Activated naive CD4-positive, alpha-beta T cell treated with anti-CD3 and anti-CD28 coated beads, Interleukin-2, amount 50 U/mL, for 24 hours (primary cell): ENCODE measurements at regions not wholly inside any gene's neighbourhood (a gene's known extent, or its start where the extent isn't known, plus 50 kb on each side); places are given as distances from the start of the nearest gene placed in this dataset.

Source experiments
- H3K27ac Mint-ChIP-seq: one replicate; pipeline ENCODE4 v1.8.0; 2021; ENCODE audit warnings: mild to moderate bottlenecking, mixed read lengths
- H3K27me3 Mint-ChIP-seq: one replicate; pipeline ENCODE4 v1.8.0; 2021; ENCODE audit warnings: mixed read lengths
- H3K36me3 Mint-ChIP-seq: one replicate; pipeline ENCODE4 v1.8.0; 2021; ENCODE audit warnings: mixed read lengths
- H3K4me1 Mint-ChIP-seq: one replicate; pipeline ENCODE4 v1.8.0; 2021; ENCODE audit warnings: mixed read lengths
- H3K4me3 Mint-ChIP-seq: one replicate; pipeline ENCODE4 v1.8.0; 2021; ENCODE audit warnings: mild to moderate bottlenecking, mixed read lengths
- H3K9me3 Mint-ChIP-seq: one replicate; pipeline ENCODE4 v1.8.0; 2021; ENCODE audit warnings: mixed read lengths

GRCh38 chr2:64704161-64704560, 50.4 kb upstream of the SERTAD2 start:
- Mint-ChIP-seq H3K36me3 (peaks cover 12% of the 10 kb centered on the region), H3K9me3 (peaks cover 10% of the 10 kb centered on the region), H3K4me1 (peaks cover 34% of the 10 kb centered on the region), H3K27ac (no peak overlapping the region), H3K27me3 (no peaks in the 10 kb centered on the region), H3K4me3 (no peak overlapping the region)

- H3K9me3 Mint-ChIP-seq = peaks cover 10% of the 10 kb centered on the region
- H3K4me1 Mint-ChIP-seq = peaks cover 26% of the 10 kb centered on the region
- H3K27ac Mint-ChIP-seq = no peak overlapping the region
- no peak overlapping the region for H3K4me3 Mint-ChIP-seq
- no peaks in the 10 kb centered on the region for H3K27me3 Mint-ChIP-seq
- peaks cover 9% of the 10 kb centered on the region for H3K36me3 Mint-ChIP-seq
Observed at GRCh38 chr2:64704996-64705395, 51.3 kb upstream of the SERTAD2 start.

- Mint-ChIP-seq H3K27ac (no peak overlapping the region), H3K9me3 (peaks cover 10% of the 10 kb centered on the region), H3K27me3 (no peaks in the 10 kb centered on the region), H3K4me3 (no peak overlapping the region), H3K36me3 (peaks cover 9% of the 10 kb centered on the region), H3K4me1 (peaks cover 36% of the 10 kb centered on the region)
Observed at GRCh38 chr2:64707276-64707675, 53.6 kb upstream of the SERTAD2 start.

GRCh38 chr2:64708829-64709228, 55.1 kb upstream of the SERTAD2 start:
- Mint-ChIP-seq H3K9me3 (peaks cover 10% of the 10 kb centered on the region), H3K4me3 (no peak overlapping the region), H3K4me1 (peaks cover 38% of the 10 kb centered on the region), H3K27ac (no peak overlapping the region), H3K27me3 (no peaks in the 10 kb centered on the region), H3K36me3 (peaks cover 9% of the 10 kb centered on the region)

GRCh38 chr2:64711252-64711800, 57.6 kb upstream of the SERTAD2 start:
- peaks cover 10% of the 10 kb centered on the region for H3K9me3 Mint-ChIP-seq
- peak overlapping the region; percentile 57 for H3K27ac Mint-ChIP-seq
- H3K36me3 Mint-ChIP-seq = peaks cover 7% of the 10 kb centered on the region
- peaks cover 28% of the 10 kb centered on the region for H3K4me1 Mint-ChIP-seq
- no peaks in the 10 kb centered on the region for H3K27me3 Mint-ChIP-seq
- peak overlapping the region; percentile 21 for H3K4me3 Mint-ChIP-seq

GRCh38 chr2:64713686-64714085, 60.0 kb upstream of the SERTAD2 start:
- H3K4me1 Mint-ChIP-seq = peaks cover 22% of the 10 kb centered on the region
- H3K4me3 Mint-ChIP-seq = no peak overlapping the region
- H3K27me3 Mint-ChIP-seq = no peaks in the 10 kb centered on the region
- no peak overlapping the region for H3K27ac Mint-ChIP-seq
- H3K36me3 Mint-ChIP-seq = no peaks in the 10 kb centered on the region
- no peaks in the 10 kb centered on the region for H3K9me3 Mint-ChIP-seq

GRCh38 chr2:64716569-64716968, 62.9 kb upstream of the SERTAD2 start:
- H3K27me3 Mint-ChIP-seq = no peaks in the 10 kb centered on the region
- H3K27ac Mint-ChIP-seq = no peak overlapping the region
- H3K36me3 Mint-ChIP-seq = no peaks in the 10 kb centered on the region
- peaks cover 14% of the 10 kb centered on the region for H3K4me1 Mint-ChIP-seq
- H3K4me3 Mint-ChIP-seq = no peak overlapping the region
- no peaks in the 10 kb centered on the region for H3K9me3 Mint-ChIP-seq

GRCh38 chr2:64718250-64718885, 64.7 kb upstream of the SERTAD2 start:
- H3K4me1 Mint-ChIP-seq = peaks cover 4% of the 10 kb centered on the region
- H3K36me3 Mint-ChIP-seq = no peaks in the 10 kb centered on the region
- H3K27me3 Mint-ChIP-seq = no peaks in the 10 kb centered on the region
- no peak overlapping the region for H3K4me3 Mint-ChIP-seq
- H3K27ac Mint-ChIP-seq = no peak overlapping the region
- no peaks in the 10 kb centered on the region for H3K9me3 Mint-ChIP-seq

GRCh38 chr2:64720535-64721319, 67.0 kb upstream of the SERTAD2 start:
- no peak overlapping the region for H3K4me3 Mint-ChIP-seq
- no peaks in the 10 kb centered on the region for H3K27me3 Mint-ChIP-seq
- H3K27ac Mint-ChIP-seq = no peak overlapping the region
- H3K9me3 Mint-ChIP-seq = no peaks in the 10 kb centered on the region
- H3K36me3 Mint-ChIP-seq = no peaks in the 10 kb centered on the region
- H3K4me1 Mint-ChIP-seq = peaks cover 4% of the 10 kb centered on the region

- no peaks in the 10 kb centered on the region for H3K27me3 Mint-ChIP-seq
- no peak overlapping the region for H3K27ac Mint-ChIP-seq
- H3K9me3 Mint-ChIP-seq = no peaks in the 10 kb centered on the region
- peaks cover 8% of the 10 kb centered on the region for H3K4me1 Mint-ChIP-seq
- no peaks in the 10 kb centered on the region for H3K36me3 Mint-ChIP-seq
- no peak overlapping the region for H3K4me3 Mint-ChIP-seq
Observed at GRCh38 chr2:64721320-64721623, 67.6 kb upstream of the SERTAD2 start.

GRCh38 chr2:64722291-64723044, 68.8 kb upstream of the SERTAD2 start:
- no peak overlapping the region for H3K27ac Mint-ChIP-seq
- H3K9me3 Mint-ChIP-seq = no peaks in the 10 kb centered on the region
- peaks cover 20% of the 10 kb centered on the region for H3K4me1 Mint-ChIP-seq
- H3K27me3 Mint-ChIP-seq = no peaks in the 10 kb centered on the region
- peaks cover 2% of the 10 kb centered on the region for H3K36me3 Mint-ChIP-seq
- no peak overlapping the region for H3K4me3 Mint-ChIP-seq

- no peaks in the 10 kb centered on the region for H3K27me3 Mint-ChIP-seq
- H3K4me3 Mint-ChIP-seq = peak overlapping the region; percentile 79
- peak overlapping the region; percentile 73 for H3K27ac Mint-ChIP-seq
- H3K36me3 Mint-ChIP-seq = peaks cover 2% of the 10 kb centered on the region
- peaks cover 54% of the 10 kb centered on the region for H3K4me1 Mint-ChIP-seq
- H3K9me3 Mint-ChIP-seq = no peaks in the 10 kb centered on the region
Observed at GRCh38 chr2:64727013-64727767, 73.5 kb upstream of the SERTAD2 start.

- Mint-ChIP-seq H3K4me1 (peaks cover 56% of the 10 kb centered on the region), H3K9me3 (no peaks in the 10 kb centered on the region), H3K27ac (no peak overlapping the region), H3K36me3 (peaks cover 2% of the 10 kb centered on the region), H3K4me3 (peak overlapping the region; percentile 69), H3K27me3 (no peaks in the 10 kb centered on the region)
Observed at GRCh38 chr2:64727843-64728463, 74.2 kb upstream of the SERTAD2 start.

GRCh38 chr2:64730551-64731262, 77.0 kb upstream of the SERTAD2 start:
- Mint-ChIP-seq H3K9me3 (no peaks in the 10 kb centered on the region), H3K4me1 (peaks cover 65% of the 10 kb centered on the region), H3K4me3 (peak overlapping the region; percentile 90), H3K36me3 (peaks cover 6% of the 10 kb centered on the region), H3K27ac (peak overlapping the region; percentile 99), H3K27me3 (no peaks in the 10 kb centered on the region)
